ENCODE measurements at regions not wholly inside any gene's neighbourhood (a gene's known extent, or its start where the extent isn't known, plus 50 kb on each side); places are given as distances from the start of the nearest gene placed in this dataset.

DNA sequence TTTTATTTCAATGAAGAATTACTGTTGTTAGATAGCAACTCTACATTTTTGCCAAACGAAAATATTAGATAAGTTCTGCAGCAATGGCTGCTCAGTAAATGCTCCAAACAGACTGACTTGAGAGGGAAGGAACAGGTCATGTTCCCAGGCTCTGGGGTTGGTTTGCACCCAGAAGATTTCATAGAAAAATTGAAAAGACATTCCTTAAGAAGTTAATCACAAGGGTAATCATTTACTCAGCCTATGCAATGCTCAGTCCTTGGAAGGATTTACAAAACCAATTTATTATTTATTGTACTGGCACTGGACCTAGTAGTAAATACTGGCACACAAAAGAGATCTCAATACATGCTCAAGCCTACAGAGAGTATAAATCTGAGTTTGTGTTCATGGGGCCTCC lies 179.1 kb upstream of the MTNR1B start:
- Histone ChIP-seq H3K79me2 (ENCODE audit: insufficient read depth, low read length) (no peaks in the 10 kb centered on the region), H3K27ac (ENCODE audit: extremely low read length, insufficient read depth, low read length) (no peak overlapping the region), H3K9me3 (ENCODE audit: low read length) (no peaks in the 10 kb centered on the region), H3K4me2 (ENCODE audit: low read depth, low read length) (no peak overlapping the region), H3K36me3 (replicated peaks in 1 of 2; ENCODE audit: control insufficient read depth in 1 of 2, insufficient read depth in 2 of 2, low read length in 2 of 2) (no peaks in the 10 kb centered on the region), H3K4me1 (ENCODE audit: insufficient read depth, low read length) (no peaks in the 10 kb centered on the region), H3K9ac (ENCODE audit: insufficient read depth, low read depth, low read length) (no peak overlapping the region), H3K27me3 (ENCODE audit: control insufficient read depth in 1 of 2, insufficient read depth in 2 of 2, low read length in 2 of 2) (0 out of 5 replicates have a peak, but pooled peaks cover 0 to 3% of the 10 kb centered on the region in 2 experiments), H4K20me1 (ENCODE audit: insufficient read depth, low read length) (no peaks in the 10 kb centered on the region), H2AFZ (ENCODE audit: low read length) (no peak overlapping the region), H3K4me3 (replicated peaks in 1 of 3; ENCODE audit: insufficient read depth in 1 of 3, low read depth in 2 of 3, low read length in 3 of 3) (no peak overlapping the region)
- POLR2A ChIA-PET: no interaction called here
- CTCF ChIA-PET (ENCODE audit: low intra/inter-chr PET ratio, low total read pairs): no interaction called here
- TF ChIP-seq SMARCC2 (IDR thresholded peaks at IDR 0.05) (no peak), ARID2 (CRISPR knock-in tag; IDR thresholded peaks at IDR 0.05; ENCODE audit: borderline replicate concordance) (no peak)
- no peak for FAIRE-seq
- in situ Hi-C loops (cut with HindIII; ENCODE audit: extremely low pct_ligation_motif_present, low pct_unique_long_range_greater_than_20kb) (no loop called here), intact Hi-C loops (cut with micrococcal nuclease; ENCODE audit: unreplicated experiment) (no loop called here)
- 0% methylated on average over 1 of the region's 1 CpG for WGBS (ENCODE audit: low lambda C conversion rate)
- no peak for ATAC-seq
- no peak for DNase-seq (ENCODE audit: low spot score)
- no TSS peak for BruUV-seq (replicated peaks)

DNA sequence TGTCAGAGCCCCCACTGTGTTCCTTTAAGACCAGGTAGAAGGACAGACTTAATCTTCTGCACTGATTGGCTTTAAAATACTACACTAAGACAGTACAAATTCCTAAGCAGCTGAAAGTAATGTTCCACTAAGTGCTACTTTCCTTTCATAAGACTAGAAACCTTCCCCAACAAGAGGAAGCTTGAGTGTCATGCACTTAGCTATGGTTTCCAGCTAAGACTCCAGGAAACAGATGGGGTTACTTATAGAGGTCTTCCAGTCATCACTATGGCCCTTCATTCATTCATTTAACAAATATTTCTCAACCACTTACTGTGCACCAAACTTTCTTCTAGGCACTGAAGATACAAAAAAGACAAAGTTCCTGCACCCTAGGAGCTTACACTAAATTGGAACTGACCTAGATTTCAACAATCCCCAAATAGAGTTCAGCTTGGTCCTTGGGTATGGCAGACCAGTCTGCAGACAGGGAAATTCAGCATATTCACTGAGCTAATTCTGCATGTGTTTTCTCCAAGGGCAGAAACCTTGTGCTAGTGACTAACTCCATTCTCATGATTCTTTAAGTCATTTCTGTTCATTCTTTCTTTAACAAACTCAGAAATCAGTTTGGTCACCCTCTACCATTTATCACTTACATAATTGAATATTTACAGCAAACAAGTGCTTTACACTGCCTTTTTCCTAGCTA lies 178.4 kb upstream of the MTNR1B start:
- CTCF ChIA-PET (ENCODE audit: low intra/inter-chr PET ratio, low total read pairs): no interaction called here
- FAIRE-seq (no peak), DNase-seq (ENCODE audit: low spot score) (no peak), ATAC-seq (no peak)
- Histone ChIP-seq H2AFZ (ENCODE audit: low read length) (no peak overlapping the region), H3K27me3 (ENCODE audit: control insufficient read depth in 1 of 2, insufficient read depth in 2 of 2, low read length in 2 of 2) (0 out of 5 replicates have a peak, but pooled peaks cover 0 to 3% of the 10 kb centered on the region in 2 experiments), H3K36me3 (replicated peaks in 1 of 2; ENCODE audit: control insufficient read depth in 1 of 2, insufficient read depth in 2 of 2, low read length in 2 of 2) (no peaks in the 10 kb centered on the region), H3K4me3 (replicated peaks in 1 of 3; ENCODE audit: insufficient read depth in 1 of 3, low read depth in 2 of 3, low read length in 3 of 3) (no peak overlapping the region), H3K4me1 (ENCODE audit: insufficient read depth, low read length) (no peaks in the 10 kb centered on the region), H3K9ac (ENCODE audit: insufficient read depth, low read depth, low read length) (no peak overlapping the region), H3K27ac (ENCODE audit: extremely low read length, insufficient read depth, low read length) (no peak overlapping the region), H4K20me1 (ENCODE audit: insufficient read depth, low read length) (no peaks in the 10 kb centered on the region), H3K9me3 (ENCODE audit: low read length) (no peaks in the 10 kb centered on the region), H3K79me2 (ENCODE audit: insufficient read depth, low read length) (no peaks in the 10 kb centered on the region), H3K4me2 (ENCODE audit: low read depth, low read length) (no peak overlapping the region)
- no TSS peak for BruUV-seq (replicated peaks)
- POLR2A ChIA-PET: no interaction called here
- in situ Hi-C loops (cut with HindIII; ENCODE audit: extremely low pct_ligation_motif_present, low pct_unique_long_range_greater_than_20kb): no loop called here
- intact Hi-C loops (cut with micrococcal nuclease; ENCODE audit: unreplicated experiment): no loop called here
- TF ChIP-seq ZNF446 (CRISPR knock-in tag; IDR thresholded peaks at IDR 0.05) (no peak), PRDM4 (CRISPR knock-in tag; IDR thresholded peaks at IDR 0.05; ENCODE audit: borderline replicate concordance) (no peak), MAFK (conservative IDR thresholded peaks at IDR 0.05 in 1 of 2, IDR thresholded peaks at IDR 0.05 in 1 of 2; ENCODE audit: low read length in 2 of 2) (no peak), ZNF263 (CRISPR knock-in tag; IDR thresholded peaks at IDR 0.05) (no peak), YEATS2 (CRISPR knock-in tag; IDR thresholded peaks at IDR 0.05; ENCODE audit: borderline replicate concordance) (no peak), TOE1 (CRISPR knock-in tag; IDR thresholded peaks at IDR 0.05) (no peak), ZMAT3 (CRISPR knock-in tag; conservative IDR thresholded peaks at IDR 0.05) (no peak), PHF20 (CRISPR knock-in tag; IDR thresholded peaks at IDR 0.05) (no peak), SP5 (CRISPR knock-in tag; IDR thresholded peaks at IDR 0.05; ENCODE audit: borderline replicate concordance, low read depth) (no peak)
- TF ChIP-seq, protein P1, sequence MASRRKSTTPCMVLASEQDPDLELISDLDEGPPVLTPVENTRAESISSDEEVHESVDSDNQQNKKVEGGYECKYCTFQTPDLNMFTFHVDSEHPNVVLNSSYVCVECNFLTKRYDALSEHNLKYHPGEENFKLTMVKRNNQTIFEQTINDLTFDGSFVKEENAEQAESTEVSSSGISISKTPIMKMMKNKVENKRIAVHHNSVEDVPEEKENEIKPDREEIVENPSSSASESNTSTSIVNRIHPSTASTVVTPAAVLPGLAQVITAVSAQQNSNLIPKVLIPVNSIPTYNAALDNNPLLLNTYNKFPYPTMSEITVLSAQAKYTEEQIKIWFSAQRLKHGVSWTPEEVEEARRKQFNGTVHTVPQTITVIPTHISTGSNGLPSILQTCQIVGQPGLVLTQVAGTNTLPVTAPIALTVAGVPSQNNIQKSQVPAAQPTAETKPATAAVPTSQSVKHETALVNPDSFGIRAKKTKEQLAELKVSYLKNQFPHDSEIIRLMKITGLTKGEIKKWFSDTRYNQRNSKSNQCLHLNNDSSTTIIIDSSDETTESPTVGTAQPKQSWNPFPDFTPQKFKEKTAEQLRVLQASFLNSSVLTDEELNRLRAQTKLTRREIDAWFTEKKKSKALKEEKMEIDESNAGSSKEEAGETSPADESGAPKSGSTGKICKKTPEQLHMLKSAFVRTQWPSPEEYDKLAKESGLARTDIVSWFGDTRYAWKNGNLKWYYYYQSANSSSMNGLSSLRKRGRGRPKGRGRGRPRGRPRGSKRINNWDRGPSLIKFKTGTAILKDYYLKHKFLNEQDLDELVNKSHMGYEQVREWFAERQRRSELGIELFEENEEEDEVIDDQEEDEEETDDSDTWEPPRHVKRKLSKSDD (CRISPR knock-in tag; IDR thresholded peaks at IDR 0.05; ENCODE audit: low read depth): no peak
